HG03432 (cell line): ENCODE measurements at regions not wholly inside any gene's neighbourhood (a gene's known extent, or its start where the extent isn't known, plus 50 kb on each side); places are given as distances from the start of the nearest gene placed in this dataset.

Source experiments
- ATAC-seq: cut with Tn5 transposase; IDR thresholded peaks from one replicate; pipeline ENCODE4 v1.9.1; 2021; ENCODE audit warnings: mild to moderate bottlenecking, moderate library complexity; ENCODE audit not compliant: unreplicated experiment

DNA sequence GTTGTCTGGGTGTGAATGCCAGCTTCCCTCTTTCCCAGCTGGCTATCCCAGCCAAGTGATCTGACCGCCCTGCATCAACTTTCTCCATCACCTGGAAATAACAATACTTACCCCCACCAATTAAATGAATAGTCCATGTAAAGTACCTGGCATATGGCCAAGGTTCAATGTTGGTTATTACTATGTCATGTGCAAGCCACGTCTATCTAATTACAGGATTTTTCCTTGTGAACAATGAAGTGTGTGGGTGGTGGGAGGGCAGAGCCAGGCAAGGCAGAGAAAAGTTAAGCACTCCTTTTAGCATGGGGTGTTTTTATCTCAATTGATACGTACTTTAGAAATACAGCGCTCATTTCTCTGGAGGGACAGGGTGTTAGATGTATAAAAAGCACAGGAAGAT is 121.1 kb downstream of the NHLRC3 start:
- no peak for ATAC-seq

DNA sequence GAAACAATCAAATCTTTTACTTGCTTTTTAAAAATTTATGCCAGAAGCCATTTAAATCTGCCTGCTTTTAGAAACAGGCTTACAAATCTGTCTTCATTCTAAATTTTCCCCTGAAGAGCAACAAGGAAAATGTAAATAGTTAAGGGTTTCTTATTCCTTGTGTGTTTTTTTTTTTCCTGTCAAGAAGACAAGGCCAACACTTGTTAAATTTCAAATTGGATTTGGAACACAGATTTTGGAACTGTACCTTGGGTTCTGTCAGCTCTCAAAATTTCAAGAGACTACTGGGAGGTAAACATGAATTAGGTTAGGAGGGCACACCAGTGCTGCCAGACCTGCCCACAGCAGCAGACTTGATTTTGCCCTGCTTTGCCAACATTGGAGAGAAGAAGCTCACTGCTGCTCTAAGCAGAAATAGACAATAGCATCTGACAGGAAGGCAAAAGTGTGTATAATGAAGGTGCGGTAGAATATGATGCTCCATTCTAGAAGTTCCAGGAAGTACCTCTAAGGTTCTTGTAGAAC is 121.7 kb downstream of the NHLRC3 start:
- no peak for ATAC-seq

DNA sequence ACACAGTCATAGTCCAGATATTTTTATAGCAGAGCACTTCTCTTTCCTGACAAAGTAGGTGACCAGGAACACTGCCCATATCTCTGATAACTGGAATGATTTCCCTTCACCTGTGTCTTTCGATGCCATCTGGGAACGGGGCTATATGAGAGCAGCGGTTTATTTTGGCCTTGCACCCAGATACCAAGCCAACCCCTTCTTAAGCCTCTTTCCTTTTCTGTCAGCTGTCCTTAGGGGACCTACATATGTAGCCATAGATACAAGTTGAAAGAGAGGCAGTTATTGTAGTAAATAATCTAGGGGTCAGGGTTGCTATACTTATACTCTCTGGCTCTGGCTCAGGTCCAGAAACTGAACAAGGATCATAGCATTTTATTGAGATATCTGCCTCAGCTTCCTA is 128.8 kb downstream of the NHLRC3 start:
- no peak for ATAC-seq

DNA sequence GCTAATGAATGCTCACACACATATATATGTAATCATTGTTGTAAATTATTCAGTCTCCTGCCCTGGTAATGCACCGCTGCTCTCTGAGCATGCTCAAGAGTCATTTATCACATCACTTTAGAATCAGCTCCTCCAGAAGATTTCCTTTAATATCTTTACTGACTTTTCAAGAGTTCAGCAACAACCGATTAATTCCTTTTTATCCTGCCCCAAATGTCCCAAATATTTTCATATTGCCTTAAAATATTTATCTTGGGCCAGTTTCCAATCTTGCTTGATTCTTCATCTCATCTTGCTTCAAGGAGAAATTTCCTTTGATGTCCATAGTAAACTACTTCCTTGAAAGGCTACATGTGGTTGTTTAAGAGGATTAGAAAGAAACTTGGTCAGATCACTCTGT is 132.5 kb downstream of the NHLRC3 start:
- ATAC-seq: no peak

DNA sequence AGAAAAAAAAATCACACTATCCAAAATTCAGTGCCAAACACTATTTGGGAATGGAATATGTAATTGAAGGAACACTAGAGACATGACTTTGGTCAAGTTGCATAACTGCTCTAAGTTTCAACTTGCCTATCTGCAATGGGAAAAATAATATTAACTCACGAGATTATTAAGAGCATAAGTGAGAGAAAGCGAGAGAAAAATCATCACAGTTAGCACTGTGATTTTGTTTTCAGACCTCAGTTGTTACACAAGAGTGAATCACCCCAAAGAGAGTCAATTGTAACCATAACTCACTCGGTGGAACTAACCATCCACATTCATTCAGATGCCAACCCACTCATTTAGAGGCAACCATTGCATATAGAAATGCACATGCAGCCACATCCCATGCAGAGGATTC is 147.1 kb downstream of the NHLRC3 start:
- no peak for ATAC-seq

DNA sequence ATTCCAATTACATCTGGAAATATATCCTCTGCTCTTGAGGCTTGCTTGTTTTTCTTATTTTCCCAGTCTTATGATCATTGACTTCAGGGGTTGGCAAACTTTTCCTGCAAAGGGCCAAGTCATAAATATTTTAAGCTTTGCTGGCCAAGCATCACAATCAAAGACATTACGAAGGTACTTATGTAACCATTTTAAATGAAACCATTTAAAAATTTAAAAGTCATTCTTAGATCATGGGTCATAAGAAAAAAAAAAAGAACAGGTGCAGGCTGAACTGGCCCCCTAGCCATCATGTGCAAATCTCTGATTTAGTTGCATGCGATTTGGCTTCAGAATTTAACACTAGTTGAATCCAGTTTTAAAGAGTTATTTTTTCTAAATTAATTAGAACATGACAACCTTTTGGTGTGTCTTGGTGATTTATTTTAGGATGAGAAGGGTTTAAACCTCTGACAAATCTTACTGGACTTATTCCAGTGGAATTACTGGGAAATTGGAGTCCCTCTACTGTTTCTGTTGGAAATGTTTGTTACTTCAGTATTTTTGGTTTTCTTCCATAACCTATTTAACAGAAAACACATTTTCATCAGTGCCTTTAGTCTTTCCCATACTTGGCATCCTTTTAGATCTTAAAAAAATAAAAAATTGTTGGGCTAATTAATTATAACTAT is 148.1 kb downstream of the NHLRC3 start:
- no peak for ATAC-seq

DNA sequence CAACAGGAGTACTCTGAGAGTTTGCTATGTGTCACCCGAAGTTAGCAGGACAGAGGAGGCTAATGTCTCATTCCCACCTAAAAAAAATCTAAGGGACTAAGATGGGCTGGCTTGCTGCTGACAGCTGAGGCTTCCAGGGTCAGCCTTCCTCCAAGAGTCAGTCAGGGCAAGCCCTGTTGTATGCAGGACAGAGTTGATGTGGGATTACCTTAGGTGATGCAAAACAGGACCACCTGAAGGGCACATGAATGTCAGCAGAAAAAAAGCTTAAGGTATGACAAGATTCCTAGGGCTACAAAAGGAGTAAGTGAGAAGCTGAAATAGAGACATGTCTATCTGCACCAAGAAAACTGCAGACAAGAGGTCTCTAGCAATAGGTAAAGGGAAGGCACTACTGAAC is 151.5 kb downstream of the NHLRC3 start:
- no peak for ATAC-seq

DNA sequence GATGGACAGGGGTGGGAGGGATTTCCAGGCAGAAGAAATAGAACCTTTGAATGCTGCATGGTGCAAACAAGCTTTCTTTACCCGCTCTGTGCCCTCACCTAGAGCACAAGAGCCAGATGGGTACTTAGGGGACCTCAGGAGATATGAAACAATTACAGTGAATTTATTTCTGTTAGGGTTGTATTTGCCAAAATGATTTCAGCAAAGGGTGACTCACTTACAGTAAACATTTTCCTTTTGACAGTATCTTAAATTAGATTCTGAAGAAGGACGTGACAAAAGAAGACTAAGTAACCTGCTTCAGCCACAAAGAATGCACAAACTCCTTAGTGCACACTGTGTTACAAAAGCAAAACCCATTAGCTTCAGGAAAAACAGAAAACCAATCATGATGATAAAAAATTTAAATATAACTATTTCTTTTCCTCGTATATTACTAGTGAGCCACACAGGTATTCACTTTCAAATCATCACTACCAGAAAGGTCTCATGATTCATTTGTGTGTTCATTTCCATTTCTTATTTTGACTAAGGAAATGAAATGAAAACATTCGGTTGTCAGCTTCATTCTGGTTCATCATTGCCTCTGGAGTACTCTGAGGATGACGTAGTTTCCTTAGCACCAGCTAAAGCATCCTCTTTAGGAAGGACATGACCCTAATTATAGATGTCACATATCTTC is 158.8 kb downstream of the NHLRC3 start:
- ATAC-seq: peak; percentile 84

DNA sequence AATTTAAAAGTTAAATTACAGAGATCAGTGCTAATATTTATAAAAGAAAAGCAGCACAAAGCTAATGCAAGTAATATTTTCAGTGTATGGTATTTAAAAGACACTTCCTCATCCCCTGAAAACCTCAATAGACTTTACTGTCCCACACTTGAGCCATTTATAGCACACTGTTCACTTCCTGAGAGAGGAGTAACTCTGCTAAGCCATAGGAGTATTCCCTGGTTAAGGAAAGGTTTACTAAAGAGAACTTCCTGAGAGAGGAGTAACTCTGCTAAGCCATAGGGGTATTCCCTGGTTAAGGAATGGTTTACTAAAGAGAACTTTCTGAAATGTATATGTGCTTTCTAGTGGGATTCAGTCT is 159.4 kb downstream of the NHLRC3 start:
- ATAC-seq: peak; percentile 30

DNA sequence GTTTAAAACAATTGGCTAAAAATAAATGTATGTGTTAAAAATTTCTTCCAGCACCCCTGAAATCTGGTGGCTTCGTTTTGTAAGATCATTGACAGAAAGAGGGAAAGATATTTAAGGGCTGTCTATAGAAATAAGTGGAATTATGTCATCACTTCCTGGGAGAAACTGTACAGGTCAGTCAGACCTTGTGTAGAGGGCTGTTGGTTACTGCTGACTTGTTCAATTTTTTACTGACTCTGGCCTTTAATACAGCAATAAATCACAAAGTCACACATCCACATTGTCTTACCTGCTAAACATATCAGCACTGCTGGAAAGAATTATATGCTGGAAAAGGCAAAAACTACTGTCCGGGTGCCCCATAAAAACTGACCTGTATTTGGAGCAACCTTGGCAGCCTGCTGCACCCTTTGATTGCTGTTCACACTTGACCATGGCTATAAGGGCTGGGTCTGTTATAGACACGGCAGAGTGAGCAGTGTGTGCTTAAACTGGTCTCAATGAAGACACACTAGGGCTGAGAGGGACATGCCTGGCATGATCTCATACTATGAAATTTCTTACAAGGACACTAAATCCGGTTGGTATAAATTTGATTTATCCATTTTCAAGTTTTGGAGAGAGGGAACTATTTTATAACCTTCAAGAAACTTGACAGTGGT is 162.1 kb downstream of the NHLRC3 start:
- ATAC-seq: no peak

DNA sequence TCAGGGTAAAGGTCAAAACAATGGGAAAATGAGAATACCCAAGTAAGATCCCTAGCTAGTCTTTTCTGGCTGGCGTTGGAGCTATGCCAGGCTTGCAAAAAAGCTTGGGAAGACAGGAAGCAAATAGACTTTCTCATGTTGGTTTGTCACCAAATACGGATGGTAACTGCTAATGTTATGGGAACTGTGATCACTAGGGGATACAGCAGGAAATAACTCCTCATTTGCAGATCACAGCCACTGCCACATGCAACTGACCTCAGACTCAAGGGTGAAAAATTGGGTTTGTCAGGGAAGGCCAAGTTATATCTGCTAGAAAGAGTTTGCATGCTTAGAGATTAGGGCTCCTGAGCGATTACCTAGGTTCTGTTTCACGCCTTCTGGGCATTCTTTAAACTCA is 162.9 kb downstream of the NHLRC3 start:
- ATAC-seq: no peak

DNA sequence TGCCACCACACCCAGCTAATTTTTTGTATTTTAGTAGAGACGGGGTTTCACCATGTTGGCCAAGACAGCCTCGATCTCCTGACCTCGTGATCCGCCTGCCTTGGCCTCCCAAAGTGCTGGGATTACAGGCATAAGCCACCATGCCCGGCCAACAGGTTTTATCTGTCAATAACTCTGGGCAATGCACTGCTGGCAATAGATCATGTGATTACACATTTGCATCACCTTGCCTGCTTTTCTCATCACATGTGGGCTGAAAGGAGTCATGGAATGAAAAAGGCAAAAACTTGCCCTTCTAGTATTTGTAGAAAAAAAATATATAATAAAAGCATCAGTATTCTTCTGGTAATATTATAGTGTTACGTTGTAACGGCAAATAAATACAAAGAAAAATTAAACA is 164.5 kb downstream of the NHLRC3 start:
- no peak for ATAC-seq

DNA sequence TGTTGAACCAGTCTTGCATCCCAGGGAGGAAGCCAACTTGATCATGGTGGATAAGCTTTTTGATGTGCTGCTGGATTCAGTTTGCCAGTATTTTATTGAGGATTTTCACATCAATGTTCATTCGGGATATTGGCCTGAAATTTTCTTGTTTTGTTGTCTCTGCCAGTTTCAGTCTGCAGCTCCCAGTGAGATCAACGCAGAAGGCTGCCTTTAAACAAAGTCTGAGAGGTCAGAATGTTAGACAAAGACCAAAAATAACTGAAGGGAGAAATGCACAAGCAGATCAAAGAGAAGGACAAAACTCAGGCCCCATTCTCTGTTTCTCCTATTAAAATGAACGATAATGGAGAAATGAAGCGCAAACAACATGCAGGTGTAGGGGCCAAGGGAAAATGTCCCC is 170.4 kb downstream of the NHLRC3 start:
- no peak for ATAC-seq

DNA sequence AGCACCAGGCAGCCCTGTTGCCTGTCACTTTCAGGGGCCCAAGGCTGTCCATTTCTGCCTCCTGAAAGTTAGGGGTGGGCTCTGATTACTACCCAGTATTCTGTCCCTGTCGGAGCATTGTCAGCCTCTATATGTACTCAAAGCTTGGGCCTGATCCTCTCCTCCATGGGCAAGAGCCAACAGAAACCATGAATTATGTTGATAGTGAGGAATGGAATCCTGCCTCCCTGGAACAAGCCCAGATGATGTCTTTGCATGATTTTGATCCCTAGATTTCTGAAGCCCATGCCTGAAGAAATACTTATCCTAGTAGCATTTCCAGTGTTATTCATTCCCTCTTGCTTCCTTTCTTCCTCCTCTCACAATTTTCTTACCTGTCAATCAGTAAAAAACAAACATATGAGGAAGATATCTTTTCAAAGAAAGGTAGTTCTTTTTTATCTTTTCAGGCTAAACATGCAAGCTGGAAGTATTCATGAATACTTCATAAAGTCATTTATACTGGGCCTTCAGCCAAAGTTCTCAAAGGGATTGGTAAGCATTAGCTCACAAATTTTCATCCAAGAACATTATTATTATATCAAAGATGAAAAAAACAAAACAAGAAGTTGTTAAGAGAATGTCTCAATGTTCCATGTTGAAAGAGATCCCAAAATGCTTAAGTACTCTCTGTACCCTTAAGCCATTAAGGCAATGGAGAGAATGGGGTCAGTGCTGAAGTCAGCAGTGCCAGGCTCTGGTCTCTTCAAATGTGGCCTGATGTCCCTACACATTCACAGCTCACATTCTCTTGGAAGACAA is 171.7 kb downstream of the NHLRC3 start:
- ATAC-seq: no peak

DNA sequence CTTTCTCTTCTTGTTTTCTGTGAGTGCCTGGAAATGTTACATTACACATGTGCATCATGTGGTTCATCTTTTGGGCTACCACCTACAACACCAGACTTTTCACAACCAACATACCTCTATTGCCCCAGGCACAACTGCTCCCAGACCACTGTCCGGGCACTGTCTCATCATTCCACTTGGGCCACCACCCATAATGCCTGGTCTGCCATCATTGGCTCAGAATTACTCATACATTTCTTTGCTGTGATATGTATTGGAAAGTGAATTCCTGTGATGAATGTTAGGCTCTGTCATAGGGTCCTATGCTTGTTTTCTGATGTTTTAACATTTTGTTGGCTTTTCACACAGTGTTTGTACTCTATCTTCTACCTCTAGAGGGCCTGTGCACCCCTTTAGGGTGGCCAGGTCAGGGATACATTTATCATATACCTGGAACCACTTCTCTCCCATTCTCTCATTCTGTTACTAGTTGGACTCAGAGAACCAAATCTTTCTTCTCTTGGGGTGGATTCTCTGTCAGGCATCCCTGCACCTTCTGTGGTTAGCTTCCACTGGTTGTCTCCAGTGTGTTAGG is 172.8 kb downstream of the NHLRC3 start:
- ATAC-seq: no peak

DNA sequence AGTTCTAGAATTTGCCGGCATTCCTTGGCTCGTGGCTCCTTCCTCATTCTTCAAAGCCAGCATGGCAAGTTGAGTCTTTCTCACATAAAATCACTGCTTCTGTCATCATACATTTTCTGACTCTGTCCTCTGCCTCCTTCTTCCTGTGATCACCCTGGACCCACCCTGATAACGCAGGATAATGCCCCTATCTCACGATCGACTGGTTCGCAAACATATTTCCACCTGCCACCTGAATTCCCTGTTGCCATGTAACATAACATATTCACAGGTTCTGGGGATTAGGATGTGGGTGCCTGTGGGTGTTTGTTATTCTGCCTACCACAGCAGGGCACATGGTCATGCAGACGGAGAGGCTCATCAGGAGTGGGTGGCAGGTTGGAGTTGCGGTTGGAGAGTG is 177.7 kb downstream of the NHLRC3 start:
- ATAC-seq: no peak

DNA sequence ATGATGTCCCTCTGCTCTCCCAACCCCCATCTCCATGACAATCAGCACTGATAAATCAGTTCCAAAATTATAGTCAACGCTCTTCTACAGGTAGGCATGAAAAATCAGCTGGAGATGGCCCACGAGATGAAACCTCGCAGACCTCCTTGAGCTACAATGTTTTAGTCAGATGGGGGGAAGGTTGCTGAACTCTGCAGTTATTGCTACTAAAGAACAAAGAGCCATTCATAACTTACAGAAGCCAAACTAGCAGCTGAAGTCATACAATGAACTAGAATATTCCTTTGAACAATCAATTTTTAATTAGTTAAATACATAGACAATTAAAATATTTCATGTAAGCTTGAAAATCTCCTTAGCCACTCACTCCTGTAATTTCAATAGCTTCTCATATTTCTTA is 179.2 kb downstream of the NHLRC3 start:
- no peak for ATAC-seq

DNA sequence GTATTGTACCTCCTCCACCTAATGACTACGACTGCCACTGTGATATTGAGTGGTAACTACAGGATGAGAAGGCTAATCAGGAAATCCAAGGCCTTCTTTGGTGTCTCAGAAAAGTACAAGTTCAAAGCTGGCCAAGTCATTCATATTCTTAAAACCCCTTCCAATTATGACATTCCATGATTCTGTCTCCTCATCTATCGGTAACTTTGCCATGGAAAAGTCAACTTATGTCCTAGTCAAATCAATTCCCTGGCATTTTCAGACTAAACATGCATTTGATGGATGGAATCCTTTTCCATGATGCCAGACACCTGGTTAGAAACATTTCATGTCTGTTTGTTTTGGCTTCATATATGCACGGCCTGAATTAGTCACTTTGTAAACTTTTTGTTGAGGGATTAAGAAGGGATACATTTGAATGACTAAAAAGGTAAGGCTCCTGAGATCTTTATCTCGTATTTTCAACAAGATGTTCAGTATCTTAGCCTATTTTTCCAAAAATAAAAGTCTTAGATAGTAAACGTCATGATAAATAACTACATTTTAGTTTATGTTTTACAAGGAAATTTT is 186.5 kb downstream of the NHLRC3 start:
- no peak for ATAC-seq

DNA sequence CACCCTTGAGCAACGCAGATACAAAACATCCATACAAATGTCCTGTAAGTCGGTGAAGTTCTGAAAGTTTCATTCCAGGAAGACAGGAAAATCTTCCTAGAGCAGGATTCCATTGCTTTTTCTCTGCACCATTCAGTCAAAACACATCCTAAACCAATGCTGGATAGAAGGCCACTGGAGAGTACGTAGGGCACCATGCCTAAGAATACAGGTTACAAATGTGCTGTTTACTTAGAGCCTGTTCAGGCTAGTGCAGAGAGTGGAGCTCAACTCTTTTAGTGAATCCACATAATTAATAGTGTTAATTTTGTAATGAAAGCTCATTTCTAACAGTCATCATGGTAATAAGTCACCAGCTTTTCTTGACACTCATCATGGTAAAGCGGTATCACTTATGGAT is 187.6 kb downstream of the NHLRC3 start:
- no peak for ATAC-seq

DNA sequence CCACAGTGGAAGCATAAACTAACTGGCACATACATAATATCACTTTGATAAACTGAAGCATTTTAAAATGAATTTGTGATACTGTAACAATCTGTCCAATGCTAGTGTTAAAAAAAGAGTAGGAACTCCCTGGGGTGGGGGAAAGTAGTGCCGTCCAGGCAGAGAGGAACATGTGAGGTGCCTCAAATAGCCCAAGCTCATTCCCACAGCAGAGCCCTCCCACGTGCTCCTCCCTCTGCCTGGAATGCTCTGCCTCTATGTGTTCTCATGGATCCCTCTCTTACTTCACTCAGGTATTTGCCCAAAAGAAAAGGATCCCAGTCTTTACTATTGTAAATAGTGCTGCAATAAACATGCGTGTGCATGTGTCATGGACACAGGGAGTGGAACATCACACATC is 188.1 kb downstream of the NHLRC3 start:
- no peak for ATAC-seq
